GM12873 (cell line): ENCODE measurements at regions not wholly inside any gene's neighbourhood (a gene's known extent, or its start where the extent isn't known, plus 50 kb on each side); places are given as distances from the start of the nearest gene placed in this dataset.

Experiments used
- CTCF ChIP-seq: IDR thresholded peaks from 2 replicates; pipeline ENCODE4 v1.5.1; 2012; ENCODE audit warnings: low read depth, mild to moderate bottlenecking, moderate library complexity, low read length, control low read depth; ENCODE audit not compliant: insufficient read depth; ENCODE audit errors: missing control alignments

- no peak for TF ChIP-seq CTCF
Observed at GRCh38 chr6:71056656-71057055, 99.8 kb upstream of the B3GAT2 start.

- no peak for TF ChIP-seq CTCF
Observed at GRCh38 chr6:71066153-71066552, 109.3 kb upstream of the B3GAT2 start.

DNA sequence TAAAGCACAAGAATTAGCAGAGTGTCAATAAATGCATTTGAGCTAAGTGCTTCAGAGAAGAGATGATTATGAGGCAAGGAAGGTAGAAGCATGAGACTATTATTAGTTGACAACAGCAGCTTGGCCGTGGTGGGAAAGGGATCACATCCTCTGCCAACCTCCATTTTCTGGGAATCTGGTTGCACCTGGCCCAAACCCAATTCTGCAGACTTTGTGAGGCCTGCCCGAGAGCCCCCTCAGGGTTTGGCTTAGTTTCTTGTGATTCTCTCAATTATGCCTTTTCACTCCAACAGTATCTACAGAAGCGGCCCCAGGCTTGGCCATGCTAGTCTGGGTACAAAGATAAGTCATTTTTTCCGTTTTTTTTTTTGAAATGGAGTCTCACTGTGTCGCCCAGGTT lies 111.0 kb upstream of the B3GAT2 start:
- TF ChIP-seq CTCF, result no peak

- no peak for TF ChIP-seq CTCF
Observed at GRCh38 chr6:71072508-71072907, 115.6 kb upstream of the B3GAT2 start.

DNA sequence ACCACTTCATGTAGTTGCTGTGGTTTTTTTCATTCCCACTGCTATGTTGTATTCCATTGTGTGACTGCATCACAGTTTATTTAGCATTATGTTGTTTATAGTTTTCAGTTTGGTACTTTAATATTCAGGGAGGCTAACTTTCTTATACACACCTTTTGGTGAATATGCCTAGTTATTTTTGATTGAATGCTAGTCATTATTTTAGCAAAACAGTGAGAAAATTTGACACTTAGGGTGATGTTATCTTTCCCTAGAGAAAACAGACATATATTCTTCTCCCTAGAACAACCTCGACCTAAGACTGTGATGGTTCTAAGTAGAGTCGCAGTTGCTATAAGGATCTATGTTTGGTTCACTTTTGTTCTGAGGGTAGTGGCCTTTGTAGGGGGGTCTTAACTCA lies 120.8 kb upstream of the B3GAT2 start:
- TF ChIP-seq CTCF, result no peak

- TF ChIP-seq CTCF, result no peak
Observed at GRCh38 chr6:71079677-71080076, 122.8 kb upstream of the B3GAT2 start.

DNA sequence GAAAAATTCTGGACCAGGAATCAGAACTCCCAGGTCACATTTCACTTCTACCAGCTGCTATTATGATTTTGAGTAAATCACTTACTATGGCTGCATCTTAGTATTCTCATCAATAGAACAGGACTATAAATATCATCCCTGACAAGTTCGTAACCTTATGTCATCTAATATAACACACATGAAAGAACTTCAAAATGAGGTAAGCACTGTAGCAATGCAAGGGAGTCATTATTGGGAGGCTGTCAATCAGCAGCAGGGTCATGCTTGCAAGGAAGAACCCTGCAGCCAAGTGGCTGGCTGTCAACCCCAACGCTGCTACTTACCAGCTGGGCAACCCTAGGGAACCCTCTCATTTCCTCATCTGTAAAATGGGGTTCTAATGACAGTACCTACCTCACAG lies 123.3 kb upstream of the B3GAT2 start:
- no peak for TF ChIP-seq CTCF

DNA sequence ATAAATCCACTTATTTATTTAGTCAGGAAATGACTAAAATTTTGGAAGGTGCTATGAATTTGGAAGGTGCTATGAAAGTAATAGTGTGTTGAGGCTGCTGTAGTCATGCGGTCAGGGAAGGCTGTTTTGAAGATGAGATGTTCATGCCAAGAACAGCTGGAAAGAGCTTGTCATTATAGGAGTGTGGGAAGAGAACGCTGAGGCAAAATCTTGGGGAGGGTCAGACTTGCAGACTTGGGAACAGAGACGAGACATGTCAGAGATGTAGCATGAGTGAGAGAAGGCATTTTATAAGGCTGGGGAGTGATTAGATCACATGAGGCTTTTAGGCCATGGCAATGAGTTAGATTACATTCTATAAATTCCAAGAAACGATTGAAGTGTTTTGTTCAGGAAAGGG lies 124.0 kb upstream of the B3GAT2 start:
- no peak for TF ChIP-seq CTCF
